A549 (cell line): ENCODE measurements at regions not wholly inside any gene's neighbourhood (a gene's known extent, or its start where the extent isn't known, plus 50 kb on each side); places are given as distances from the start of the nearest gene placed in this dataset.

ENCODE experiments used
- CTCF ChIP-seq: fragments of >200 bp; sonication (Bioruptor Twin); formaldehyde crosslinking; IDR thresholded peaks from 3 replicates; pipeline ENCODE4 v1.5.1; 2016
- SMC3 ChIP-seq: fragments of >200 bp; sonication (Bioruptor Twin); formaldehyde crosslinking; IDR thresholded peaks from 3 replicates; pipeline ENCODE4 v1.6.1; 2018; ENCODE audit warnings: inconsistent platforms
- ZC3H11A ChIP-seq: fragments of 450-650 bp; IDR thresholded peaks from 2 replicates; pipeline ENCODE4 v1.6.1; 2014; ENCODE audit warnings: antibody characterized with exemption, mild to moderate bottlenecking

- TF ChIP-seq SMC3, result no peak
- no peak for TF ChIP-seq CTCF
- no peak for TF ChIP-seq ZC3H11A
Measured at GRCh38 chr3:107465064-107465631, 57.6 kb upstream of the BBX start.
